Esophagus muscularis mucosa (tissue), 3 donors: ENCODE measurements at regions not wholly inside any gene's neighbourhood (a gene's known extent, or its start where the extent isn't known, plus 50 kb on each side); places are given as distances from the start of the nearest gene placed in this dataset.

Source experiments
- POLR2A ChIP-seq: fragments of 450-650 bp; IDR thresholded peaks from one replicate; pipeline ENCODE4 v1.6.1; 2017; ENCODE audit warnings: antibody characterized with exemption, moderate library complexity, mild to moderate bottlenecking, low read depth
- TF ChIP-seq, protein P1 (sequence below), 3 experiments: fragments of 200-600 bp in 2 of 3; fragments of 450-650 bp in 1 of 3; sonication (generic) in 2 of 3; IDR thresholded peaks; one replicate each; pipeline ENCODE4 v1.5.1; 2017 to 2019; ENCODE audit warnings: antibody characterized with exemption in 3 of 3, mild to moderate bottlenecking in 2 of 3, moderate library complexity in 1 of 3

DNA sequence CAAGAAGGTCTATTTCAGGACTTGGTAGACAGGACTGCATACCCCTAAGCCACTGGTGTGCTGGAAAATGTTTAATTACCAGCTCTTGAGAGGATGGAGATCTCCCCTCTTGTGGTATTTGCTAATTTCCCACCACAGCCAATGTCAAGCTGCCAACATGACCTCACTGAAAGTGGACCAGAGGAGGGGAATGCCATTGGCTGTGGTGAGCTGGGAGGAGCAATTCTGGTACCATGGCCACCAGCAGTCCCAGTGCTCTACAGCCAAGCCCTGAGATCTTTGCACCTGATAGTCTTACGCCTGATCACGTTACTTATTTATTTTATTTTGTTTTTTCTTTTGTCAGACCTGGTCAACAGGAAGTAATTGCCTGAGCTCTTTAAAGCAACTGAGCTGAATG is 82.5 kb upstream of the BCL6 start:
- TF ChIP-seq, protein P1, sequence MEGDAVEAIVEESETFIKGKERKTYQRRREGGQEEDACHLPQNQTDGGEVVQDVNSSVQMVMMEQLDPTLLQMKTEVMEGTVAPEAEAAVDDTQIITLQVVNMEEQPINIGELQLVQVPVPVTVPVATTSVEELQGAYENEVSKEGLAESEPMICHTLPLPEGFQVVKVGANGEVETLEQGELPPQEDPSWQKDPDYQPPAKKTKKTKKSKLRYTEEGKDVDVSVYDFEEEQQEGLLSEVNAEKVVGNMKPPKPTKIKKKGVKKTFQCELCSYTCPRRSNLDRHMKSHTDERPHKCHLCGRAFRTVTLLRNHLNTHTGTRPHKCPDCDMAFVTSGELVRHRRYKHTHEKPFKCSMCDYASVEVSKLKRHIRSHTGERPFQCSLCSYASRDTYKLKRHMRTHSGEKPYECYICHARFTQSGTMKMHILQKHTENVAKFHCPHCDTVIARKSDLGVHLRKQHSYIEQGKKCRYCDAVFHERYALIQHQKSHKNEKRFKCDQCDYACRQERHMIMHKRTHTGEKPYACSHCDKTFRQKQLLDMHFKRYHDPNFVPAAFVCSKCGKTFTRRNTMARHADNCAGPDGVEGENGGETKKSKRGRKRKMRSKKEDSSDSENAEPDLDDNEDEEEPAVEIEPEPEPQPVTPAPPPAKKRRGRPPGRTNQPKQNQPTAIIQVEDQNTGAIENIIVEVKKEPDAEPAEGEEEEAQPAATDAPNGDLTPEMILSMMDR (IDR thresholded peaks at IDR 0.05) = no peak
- TF ChIP-seq POLR2A = no peak
